PC-9 (cell line): ENCODE measurements at regions not wholly inside any gene's neighbourhood (a gene's known extent, or its start where the extent isn't known, plus 50 kb on each side); places are given as distances from the start of the nearest gene placed in this dataset.

ENCODE experiments used
- EZH2 ChIP-seq: fragments of 200-600 bp; sonication (generic); IDR thresholded peaks from 2 replicates; pipeline ENCODE4 v1.8.0; 2017; ENCODE audit warnings: antibody characterized with exemption, low read depth
- TF ChIP-seq, protein P1 (sequence below): fragments of 200-600 bp; sonication (generic); conservative IDR thresholded peaks from 2 replicates; pipeline ENCODE4 v1.6.1; 2017; ENCODE audit warnings: mixed run types, antibody characterized with exemption, mild to moderate bottlenecking, moderate library complexity

DNA sequence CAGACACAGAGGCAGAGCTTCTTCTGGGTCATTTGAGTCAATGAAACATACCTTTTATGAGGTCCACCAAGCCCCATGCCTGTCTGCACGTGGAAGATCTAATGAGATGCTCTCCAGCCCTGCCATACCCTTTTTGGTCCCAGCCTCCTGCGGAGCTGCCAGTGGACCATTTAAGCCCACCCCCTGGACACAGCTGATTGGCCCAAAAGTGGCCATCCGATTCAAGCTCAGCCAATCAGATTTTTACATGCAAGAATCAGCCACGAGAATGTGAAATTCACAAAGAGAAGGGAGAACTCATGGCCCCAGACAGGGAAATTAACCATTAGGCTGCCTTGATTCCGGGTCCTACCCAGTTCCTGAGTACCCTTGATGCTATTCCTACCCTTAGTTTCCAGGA, 231.0 kb upstream of the EEF2KMT start:
- TF ChIP-seq, protein P1, sequence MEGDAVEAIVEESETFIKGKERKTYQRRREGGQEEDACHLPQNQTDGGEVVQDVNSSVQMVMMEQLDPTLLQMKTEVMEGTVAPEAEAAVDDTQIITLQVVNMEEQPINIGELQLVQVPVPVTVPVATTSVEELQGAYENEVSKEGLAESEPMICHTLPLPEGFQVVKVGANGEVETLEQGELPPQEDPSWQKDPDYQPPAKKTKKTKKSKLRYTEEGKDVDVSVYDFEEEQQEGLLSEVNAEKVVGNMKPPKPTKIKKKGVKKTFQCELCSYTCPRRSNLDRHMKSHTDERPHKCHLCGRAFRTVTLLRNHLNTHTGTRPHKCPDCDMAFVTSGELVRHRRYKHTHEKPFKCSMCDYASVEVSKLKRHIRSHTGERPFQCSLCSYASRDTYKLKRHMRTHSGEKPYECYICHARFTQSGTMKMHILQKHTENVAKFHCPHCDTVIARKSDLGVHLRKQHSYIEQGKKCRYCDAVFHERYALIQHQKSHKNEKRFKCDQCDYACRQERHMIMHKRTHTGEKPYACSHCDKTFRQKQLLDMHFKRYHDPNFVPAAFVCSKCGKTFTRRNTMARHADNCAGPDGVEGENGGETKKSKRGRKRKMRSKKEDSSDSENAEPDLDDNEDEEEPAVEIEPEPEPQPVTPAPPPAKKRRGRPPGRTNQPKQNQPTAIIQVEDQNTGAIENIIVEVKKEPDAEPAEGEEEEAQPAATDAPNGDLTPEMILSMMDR: no peak
- TF ChIP-seq EZH2: no peak
